Retina (tissue), 1 donor: ENCODE measurements at regions not wholly inside any gene's neighbourhood (a gene's known extent, or its start where the extent isn't known, plus 50 kb on each side); places are given as distances from the start of the nearest gene placed in this dataset.
"Not testable (repeated sequence)": the region's sequence is repeated elsewhere in the genome, so short reads cannot be mapped to it uniquely, and the experiment has no call there.

Experiments
- DNase-seq: peaks from one replicate; pipeline ENCODE4 v3.0.0-alpha.2; 2016

DNA sequence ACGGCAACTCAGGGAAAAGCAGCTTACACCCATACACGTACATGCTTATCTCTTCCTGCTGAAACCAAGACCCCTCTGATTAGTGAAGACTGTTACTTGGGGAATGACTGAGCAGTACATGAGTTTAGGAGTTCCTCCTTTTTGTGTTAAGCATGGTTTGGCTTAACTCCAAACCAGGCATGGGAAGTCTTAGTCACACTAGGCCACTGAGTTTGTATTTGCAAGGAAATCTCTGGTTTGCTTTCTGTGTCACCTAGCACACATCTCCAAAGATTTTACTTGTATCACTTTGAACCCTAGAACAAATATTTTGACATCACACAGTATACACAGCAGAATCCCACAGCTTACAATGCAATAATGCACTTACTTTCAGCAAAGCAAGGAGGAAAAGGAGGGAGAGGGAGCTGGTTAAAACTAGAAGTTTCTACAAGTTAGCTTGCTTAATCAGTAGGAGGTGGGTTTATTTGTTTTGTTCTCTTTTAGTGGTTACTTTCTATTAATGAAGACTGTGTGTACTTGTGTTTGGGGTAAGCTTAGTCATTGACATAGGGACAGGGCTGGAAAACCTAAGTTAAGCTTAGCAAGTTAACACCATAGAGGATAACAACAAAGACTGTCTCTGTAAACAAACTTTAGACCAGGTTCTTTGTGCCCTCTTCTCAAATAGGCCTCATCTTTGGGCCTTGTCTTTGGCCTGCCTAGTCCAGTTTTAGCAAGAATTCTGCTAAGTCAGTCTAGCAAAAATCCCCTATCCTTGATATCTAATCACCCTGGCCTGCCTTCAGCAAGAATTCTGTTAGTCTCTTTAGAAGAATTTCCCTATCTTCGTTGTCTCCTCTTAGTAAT lies 219.4 kb downstream of the MREG start:
- DNase-seq = no peak

DNA sequence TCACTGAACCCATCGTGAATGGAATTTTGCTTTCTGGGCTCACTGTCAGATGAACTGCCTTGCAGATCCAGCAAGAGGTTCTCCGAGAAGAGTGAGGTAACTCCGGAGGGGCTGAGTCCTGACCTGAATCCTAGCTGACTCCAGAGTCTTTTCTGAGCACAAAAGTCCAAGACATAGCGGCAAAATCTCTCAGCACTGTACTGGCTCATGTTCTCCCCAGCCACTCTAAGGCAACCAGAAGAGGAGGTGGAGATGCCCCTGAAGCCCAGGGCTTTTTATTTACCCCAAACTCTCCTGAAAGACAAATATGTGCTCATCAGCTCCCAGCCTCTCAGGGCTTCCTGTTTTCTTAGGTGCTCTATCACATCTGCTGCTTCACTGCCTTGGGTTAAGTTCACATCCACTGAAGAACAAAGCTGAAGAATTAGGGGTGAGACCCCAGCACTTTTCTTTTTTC lies 221.8 kb downstream of the MREG start:
- DNase-seq = no peak

DNA sequence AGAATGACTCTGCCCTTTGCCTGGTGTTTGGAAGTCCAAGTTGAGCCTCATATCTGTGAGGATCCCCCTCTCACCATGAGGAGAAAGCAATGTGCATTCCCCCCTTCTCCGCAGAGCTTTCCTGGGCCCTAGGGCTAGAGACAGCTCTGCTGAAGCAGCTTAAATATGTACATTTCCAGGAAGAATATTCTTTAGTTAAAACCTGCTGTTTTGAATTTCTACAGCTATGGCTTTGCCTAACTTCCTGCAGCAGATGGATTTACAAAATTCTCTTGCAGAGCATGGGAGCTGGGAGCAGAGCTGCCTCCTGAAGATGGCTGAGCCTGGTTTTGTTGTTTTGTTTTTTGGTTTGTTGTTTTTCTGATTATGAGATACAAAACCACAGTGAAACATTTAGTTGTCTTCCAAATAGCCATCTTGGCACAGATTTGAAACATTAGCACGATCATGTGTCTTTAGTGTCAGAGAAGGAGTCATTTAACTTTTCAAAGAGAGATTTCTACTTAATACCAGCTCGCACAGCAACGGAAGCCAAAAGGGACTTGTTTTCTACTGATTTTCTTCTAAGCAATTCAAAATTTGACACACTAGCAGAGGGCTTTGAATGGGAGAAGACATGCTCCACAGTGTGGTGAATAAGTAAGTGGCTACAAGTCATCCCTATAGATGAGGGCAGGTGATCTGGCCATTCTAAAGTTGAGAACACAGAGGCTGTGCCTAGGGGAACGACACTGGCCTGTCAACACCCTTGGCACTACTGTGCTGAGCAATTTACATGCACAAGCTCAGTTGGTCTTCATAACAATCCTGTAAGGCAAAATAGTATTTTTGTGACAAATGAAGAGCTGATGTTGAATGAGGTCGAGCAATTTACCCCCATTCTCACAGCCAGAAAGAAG lies 222.6 kb downstream of the MREG start:
- DNase-seq = no peak

DNA sequence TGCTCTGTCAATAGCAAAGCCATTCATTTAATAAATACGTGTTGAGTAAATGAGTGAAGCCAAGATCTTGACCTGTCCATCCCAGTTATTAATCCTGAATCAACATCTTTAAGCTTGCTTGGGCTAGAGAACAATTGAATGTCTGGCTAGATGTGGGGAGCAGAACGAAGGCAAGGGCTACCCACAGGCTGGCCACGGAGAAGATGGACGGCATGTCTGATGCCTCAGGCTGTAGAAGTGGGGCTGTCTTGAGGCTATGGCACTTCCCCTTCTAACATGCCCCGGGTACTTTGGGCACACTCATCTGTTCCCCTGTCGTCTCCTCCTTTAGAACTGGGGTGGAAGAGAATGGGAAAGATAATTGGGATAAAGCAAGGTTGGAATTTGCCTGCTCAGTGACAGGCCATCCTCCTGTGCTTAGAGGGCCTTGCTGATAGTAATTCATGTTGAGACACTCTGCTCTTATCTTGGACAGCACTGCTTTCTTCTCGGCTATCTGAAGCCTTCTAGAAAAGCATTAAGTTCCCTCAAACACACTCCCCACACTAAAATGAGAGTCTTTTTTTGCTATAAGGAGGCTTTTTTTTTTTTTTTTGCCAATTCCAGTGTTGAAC lies 225.7 kb downstream of the MREG start:
- DNase-seq = no peak

DNA sequence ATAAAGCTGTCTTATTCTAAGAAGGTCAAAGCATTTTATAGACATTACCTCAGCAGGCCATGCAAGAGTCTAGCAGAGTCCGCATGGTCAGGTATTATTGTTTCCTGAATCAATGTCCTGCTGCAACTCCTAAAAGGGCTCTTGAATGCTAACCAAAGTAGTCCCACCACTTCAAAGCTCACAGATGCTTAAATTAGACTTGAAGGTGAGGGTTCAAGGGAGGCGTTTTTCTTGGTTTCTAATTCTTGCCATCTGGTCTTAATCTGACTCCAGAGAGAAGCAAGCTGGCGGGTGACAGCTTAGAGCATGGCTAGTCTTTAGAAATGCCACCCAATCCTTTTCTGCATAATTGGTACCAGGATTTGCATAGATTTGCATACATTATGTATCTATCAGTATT lies 226.3 kb downstream of the MREG start:
- no peak for DNase-seq

DNA sequence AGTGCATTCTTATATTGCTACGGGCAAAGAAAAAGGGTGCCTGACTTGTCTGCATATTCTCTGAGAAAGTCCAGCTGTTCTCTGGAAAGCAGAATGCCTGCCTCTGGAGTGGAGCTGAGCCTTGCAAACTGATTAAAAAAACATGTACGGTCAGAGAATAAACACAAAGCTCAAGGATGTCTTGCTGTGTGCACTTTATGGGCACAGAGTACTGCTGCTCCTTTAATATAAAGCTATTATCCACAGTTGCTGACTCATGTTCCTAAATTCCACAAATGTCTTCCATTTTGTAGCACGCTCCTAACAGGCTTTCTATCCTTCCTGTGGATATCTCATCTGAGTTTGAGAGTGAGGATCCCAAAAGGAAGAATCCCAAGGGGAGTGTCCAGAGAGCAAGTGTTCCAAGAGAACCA lies 229.0 kb downstream of the MREG start:
- no peak for DNase-seq

DNA sequence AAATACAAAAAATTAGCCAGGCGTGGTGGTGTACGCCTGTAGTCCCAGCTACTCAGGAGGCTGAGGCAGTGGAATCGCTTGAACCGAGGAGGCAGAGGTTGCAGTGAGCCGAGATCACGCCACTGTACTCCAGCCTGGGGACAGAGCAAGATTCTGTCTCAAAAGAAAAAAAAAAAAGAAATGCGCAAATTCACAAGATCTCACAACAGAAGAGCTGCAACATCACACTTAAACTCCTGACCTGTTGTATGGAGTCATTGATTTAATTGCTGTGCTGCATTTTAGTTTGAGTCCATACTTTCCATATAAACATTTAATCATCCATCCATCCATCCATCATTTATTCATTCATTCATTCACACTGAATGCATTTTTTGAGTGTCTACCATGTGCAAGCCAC lies 229.7 kb downstream of the MREG start:
- not testable (repeated sequence) for DNase-seq

DNA sequence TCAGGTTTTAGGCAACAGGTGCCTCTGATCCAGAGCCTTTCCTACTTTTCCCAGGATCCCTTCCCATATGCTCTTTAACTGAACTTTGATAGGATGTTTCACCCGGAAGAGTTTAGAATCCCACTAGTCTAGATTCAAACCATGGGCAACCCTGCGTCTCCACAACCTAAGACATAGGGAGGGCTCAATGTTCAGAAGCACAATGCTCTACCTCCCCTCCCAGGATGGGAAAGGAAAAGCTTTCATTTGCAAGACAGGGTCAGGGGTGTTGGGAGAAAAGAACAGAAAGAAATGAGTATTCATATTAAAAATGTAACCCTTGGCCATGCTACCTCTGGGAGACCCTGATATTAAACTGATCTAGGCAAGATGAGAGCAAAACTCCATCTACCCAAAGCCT lies 230.4 kb downstream of the MREG start:
- no peak for DNase-seq

DNA sequence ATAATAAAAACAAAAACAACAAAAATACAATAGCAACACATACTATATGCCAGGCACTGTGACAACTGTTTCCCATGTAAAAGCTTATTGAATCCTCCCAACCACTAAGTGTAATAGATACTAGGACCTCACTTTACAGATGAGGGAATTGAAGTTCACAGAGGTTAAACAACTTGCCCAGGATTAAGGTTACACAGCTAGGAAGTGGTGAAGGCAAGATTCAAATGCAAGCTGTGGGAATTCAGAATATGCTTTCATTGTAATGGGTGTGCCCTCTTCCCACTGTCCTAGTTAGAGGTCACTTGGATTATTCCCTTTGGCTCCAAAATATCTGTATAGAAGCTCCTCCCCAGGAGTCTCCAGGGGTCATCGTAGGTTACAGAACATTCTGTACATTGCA lies 231.1 kb downstream of the MREG start:
- DNase-seq = no peak

DNA sequence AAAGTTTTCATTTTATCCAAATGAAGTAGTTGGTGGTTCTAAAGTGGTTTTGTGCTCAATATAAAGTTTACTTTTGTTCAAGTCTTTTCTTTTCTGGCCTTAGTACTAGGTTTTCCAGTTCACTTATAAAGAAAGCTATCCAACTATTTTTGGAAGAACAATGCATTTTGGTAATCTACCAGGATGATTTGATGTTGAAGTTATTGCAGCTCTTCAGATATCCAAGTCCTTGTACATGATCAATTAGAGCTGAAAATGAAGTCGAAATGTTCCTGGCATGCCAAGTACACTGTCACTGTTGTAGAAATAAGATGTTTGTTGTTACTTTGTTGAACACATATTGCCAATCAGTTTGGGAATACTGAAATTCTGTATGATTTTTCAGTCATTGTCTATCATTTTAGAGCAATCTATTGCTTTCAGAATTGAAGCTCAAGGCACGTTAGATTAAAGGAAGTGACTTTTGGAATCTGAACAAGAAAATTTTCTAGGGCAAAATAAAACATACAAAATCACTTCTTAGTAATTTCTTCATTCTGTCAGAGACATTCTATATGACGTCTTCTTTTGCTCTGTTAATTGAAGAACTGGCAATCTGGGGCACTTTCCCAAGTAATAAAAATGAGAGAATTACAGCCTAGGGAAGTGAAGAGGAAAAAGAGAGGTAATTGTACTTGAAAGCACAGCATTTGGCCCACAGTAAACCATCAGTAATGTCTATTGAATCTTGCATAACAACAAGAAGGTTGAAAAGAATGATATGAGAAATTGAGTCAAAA lies 232.3 kb downstream of the MREG start:
- no peak for DNase-seq

DNA sequence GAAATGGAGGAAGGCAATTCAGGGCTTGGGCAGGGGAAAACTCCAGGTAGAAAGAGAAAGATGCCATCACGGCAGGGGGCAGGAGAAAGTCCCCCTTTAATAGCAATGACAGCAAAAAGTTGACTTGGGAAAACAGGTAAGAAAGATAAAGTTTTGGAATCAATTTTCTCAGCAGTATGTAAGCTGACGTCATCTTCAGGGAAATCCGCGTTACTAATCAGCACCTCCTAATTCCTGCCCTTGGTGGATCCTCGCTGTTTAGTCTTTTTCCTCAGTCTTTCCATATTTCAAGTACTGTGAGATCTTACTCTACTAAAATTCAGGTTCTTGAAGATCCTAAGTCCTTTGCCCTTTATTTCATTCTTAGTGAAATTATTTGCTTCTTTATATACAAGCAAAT lies 233.0 kb downstream of the MREG start:
- DNase-seq = no peak

DNA sequence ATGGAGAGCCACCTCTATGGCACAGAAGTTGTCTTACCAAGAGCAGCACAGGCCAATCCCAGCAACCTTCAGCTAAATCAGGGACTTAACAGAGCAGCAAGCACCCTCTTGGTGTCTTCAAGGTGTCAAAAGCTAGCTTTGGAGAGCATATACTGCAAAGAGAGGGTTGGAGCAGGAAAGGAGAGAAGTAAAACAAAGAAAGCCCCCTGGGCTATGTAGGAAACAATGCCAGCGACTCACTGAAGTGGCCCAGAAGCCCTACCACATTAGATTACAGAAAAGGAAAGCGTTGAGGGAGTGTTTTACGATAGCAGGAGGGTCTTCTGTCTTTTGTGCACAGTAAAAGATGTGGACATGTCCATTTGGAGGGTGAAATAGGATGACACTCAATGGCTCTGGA lies 233.4 kb downstream of the MREG start:
- DNase-seq = no peak

DNA sequence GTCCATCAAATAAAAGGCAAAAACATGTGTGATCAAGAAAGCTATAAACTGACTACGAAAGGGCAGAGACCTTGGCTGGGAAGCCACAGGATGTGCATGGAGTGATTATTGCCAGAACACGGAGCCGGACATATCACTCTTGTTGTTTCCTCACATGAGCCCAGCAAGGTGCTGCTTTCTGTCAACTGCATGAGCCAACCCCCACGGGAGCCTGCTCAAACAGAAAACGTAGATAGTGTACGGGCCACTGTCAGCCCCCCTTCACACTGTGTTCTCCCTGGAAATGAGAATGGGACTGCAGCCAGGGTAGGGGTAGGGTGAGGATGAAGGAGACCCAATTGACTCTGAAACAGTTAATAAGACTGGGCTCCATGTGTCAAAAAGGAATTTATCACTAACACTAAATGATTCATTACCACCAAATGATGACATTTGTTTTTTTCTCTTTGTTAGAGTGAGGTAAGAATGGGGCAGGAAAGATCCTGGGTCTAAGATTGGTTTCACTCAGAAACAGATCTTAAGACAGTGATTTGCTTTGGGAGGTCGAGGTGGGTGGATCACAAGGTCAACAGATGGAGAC lies 235.8 kb downstream of the MREG start:
- DNase-seq = no peak

DNA sequence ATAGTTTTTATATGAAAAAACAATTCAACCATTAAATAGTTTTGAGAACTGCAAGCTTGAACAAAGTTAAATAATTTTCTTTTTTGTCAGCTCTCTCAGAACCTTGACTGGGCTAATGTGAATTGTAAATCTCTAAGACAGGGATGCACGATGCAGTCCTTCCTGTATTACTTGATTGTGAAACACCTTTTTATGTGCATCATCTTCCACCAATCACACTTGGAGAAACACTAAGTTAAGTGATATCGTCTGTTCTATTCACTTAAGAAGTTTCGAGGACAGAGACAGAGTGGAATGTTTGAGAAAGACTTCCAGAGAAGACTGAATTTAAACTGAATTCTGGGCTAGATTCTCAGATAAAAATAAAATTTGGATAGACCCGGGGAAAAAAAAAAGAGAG lies 238.2 kb downstream of the MREG start:
- DNase-seq = no peak

DNA sequence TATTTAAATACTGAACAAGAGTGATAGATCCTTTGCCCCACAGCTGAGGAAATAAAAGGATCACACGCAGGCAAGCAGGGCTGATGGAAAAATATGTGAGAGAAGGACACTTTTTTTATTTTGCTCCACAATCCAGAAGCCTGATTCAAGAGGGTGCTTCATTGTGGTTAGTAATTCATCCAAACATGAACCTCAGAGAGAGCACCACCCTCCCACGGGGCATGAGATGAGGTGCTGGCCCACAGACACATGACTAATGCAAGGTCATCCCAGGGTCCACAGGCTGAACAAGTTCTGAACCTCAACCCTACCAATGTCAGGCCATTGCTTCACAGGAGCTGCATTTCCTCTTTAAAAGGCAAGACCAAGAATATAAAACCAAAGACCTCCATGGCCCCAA lies 239.6 kb downstream of the MREG start:
- no peak for DNase-seq

DNA sequence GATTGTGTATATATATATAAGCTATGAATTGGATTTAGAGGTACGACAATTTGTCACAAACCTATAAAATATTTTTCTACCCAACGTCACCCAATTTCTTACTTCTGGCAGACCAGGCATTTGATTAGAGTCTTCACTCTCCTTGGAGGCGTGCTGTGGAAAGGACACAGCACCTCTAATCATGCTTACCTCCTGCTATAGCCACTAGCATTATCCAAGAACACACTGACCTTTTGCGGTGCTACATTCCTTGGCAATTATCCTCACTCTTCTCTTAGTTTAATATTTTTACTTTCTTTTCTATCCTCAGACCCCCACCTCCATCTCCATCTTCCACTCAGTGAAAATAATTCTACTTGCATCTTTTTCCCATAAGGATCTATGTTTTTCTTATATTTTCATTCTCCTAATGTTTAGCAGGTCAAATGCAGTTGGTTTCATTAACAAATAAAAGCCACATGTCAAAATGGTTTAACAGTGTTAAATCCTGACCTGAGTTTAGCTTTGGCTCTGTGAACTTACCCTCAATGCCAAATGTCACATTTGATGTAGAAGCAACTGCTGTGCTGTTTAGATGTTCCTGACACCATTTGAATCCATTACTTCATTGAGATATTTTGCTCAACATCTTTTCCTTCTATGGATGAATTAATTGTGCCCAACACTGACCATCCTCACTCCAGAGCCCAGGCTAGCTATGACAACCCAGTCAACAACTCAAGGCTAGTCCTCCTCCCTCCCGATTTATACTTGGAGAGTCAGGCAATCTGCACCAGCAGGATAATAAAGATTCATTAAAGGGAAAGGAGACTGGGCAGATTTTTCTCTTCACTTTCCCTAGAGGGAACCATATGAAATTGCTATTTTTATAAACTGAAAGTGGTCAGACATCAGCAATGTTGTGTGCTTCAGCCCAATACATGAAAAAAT lies 240.5 kb downstream of the MREG start:
- DNase-seq = no peak

DNA sequence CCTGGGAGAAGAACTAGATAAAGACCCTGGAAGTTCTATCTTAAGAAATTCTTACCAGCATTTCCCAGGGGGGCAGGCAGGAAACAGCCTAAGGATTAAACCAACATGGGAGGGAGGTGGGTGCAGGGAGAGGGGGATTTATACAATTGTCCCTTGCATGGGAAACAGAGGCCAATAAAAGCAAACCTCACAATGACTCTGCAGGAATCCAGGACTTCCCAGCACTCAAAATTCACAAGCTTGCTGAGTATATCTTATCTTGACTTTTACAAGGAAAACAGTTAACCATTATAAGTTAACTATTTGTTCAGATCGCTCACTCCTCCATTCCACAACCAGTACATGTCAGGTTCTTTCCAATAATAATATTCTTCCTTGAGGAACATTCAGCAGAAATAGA lies 241.3 kb downstream of the MREG start:
- DNase-seq = no peak

DNA sequence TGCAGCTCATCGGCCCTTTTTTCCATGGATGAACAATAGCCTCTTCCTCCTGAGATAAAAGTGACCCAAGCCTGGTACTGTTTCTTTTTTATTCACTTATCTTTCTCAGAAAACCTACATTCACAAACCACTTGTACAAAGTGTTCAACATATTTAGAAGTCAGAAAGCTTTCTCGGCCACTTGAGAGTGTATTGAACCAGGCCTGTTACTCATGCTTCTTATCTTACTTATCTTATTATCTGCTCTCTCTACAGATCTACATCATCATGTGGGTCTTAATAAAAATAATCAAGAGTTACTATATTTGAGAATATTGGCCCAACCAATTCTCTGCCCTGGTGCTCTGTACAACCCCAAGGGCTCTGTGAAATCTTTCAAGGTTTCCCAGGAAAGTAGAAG lies 242.1 kb downstream of the MREG start:
- DNase-seq = no peak

DNA sequence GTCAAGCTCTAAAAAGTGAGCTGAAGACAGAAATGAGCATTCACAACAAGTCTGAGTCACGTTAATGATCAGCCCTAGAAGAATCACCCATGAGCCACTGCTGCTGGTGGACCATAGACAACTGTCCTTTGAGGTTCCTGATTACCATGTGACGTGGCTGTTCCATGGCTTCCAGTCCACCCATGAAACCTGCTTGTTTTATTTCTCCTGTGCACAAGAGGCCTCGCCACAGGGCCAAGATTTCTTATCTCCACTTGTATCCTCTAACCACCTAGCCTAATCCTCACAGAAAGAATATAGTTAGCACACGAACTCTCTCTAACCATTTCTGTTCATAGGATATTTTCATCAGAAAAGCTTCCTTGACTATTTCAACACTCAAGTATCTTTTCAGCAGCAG lies 242.7 kb downstream of the MREG start:
- no peak for DNase-seq

DNA sequence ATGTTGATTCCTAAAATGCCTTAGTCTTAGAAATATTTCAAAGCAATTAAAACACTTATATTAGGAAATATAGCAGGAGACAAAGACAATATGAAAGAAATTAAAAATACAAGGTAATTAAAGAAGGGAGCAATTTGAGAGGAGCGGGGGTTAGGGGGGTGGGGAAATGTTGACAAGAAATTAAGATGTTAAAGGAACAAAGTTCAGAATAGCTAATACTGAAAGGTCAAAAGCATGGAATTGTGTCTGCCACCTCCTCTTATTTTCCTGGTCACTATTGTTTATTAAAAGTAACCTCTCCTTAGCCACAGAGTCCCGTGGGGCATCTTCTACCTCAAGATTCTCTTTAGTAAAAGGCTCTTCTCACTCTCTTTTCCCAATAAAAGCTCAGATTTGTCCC lies 244.1 kb downstream of the MREG start:
- no peak for DNase-seq

DNA sequence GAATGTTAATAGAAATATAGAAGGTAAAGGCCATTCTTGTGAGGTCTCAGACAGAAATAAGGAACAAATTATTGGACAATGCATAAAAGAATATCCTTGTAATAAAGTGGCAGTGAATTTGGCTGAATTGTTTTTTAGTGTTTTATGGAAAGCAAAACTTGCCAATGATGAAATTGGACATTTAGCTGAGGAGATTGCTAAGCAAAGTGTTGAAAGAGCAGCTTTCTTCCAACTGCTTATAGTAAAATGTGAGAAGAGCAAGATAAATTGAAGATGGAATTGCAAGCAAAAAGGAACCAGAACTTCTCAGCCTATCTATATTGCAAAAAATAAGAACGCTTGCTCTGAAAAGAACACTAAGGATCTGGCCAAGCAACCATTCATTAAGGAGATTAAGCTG lies 245.7 kb downstream of the MREG start:
- no peak for DNase-seq
